B cell (primary cell): ENCODE measurements at regions not wholly inside any gene's neighbourhood (a gene's known extent, or its start where the extent isn't known, plus 50 kb on each side); places are given as distances from the start of the nearest gene placed in this dataset.

Source experiments
- CTCF ChIP-seq: fragments of 200-600 bp; IDR thresholded peaks from one replicate; pipeline ENCODE4 v1.8.0; 2022; ENCODE audit warnings: antibody characterized with exemption, mild to moderate bottlenecking
- EZH2 ChIP-seq: IDR thresholded peaks from 2 replicates; pipeline ENCODE4 v1.6.1; 2012; ENCODE audit warnings: borderline replicate concordance, low read depth, mild to moderate bottlenecking, moderate library complexity, low read length; ENCODE audit not compliant: insufficient read depth, poor library complexity, severe bottlenecking

- no peak for TF ChIP-seq CTCF
- TF ChIP-seq EZH2: no peak
These were observed 1525.9 kb upstream of the SLC10A2 start for GRCh38 chr13:104592127-104592526.
